Posterior vena cava (tissue), 2 donors: ENCODE measurements at regions not wholly inside any gene's neighbourhood (a gene's known extent, or its start where the extent isn't known, plus 50 kb on each side); places are given as distances from the start of the nearest gene placed in this dataset.
"Not testable (repeated sequence)": the region's sequence is repeated elsewhere in the genome, so short reads cannot be mapped to it uniquely, and the experiment has no call there.

Experiments used
- DNase-seq: peaks from one replicate; pipeline ENCODE4 v3.0.0-alpha.2; 2020; ENCODE audit warnings: low spot score
- intact Hi-C, 2 donors: fragments of 100-400 bp; cut with DNase I; formaldehyde crosslinking; loops; one replicate each; pipeline versions ENCODE4 v1.14.1 to v1.14.2; 2022 to 2023
- donor health status: DM: yes; HTN: yes; CAD: no.
- donor health status: DM: yes; HTN: yes; CAD: no.

DNA sequence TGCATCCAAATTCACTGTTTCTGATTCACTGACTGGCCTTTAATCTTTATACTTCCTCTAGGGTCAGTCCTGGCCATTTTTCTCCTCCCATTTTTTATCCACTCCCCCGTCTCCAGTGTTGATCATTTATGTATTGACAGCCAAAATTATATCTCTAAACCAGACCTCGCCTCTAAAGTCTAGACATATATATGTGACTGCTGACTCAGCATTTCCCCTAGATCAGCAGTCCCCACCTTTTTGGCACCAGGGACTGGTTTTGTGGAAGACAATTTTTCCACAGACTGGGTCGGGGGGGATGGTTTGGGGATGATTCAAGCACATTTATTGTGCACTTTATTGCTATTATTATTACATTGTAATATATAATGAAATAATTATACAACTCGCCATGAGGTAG lies 88.3 kb upstream of the DAAM1 start:
- intact Hi-C loops, result loop anchor here in 1 of 2 donors (5.0 kb wide), 1 partner anchor 948 kb away; the partner anchor contains the start of gene ARMH4
- no peak for DNase-seq

DNA sequence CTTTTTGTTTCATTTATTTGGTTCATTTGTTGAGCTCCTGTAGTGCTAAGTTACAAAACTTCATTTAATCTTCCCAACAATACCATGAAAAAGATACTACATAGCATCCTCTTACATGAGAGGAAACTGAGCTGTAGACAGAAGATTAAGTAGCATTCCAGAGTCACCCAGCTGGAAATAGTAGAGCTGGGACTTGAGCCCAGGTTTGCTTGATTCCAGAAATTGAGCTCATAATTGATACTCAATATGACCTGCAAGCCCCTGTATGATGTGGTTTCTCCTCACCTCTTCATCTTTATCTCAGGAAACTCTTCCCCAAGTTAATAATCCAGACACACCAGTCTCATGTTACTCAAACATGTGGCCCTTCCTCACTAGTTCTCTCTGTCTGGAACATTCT lies 87.0 kb upstream of the DAAM1 start:
- no peak for DNase-seq
- intact Hi-C loops, result loop anchor here in 1 of 2 donors (5.0 kb wide), 1 partner anchor 949 kb away; the partner anchor contains the start of gene ARMH4

DNA sequence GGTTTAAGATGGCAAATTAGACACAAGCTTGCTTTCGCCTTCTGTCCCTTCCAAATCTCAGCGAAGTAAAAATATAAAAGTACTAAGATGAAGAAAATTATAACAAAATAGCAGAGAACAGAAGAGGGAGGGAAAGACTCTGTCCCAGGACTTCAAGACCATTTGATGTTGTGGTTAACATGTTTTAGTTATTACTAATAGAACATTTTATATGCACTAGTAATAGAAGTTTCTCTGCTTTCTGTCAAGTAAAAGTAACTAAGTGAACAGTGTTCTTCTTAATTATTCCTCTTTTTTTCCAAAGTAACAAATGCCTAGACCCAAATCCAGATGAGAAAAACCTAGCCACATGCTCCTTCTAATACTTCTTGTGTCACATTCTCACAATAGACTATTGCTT lies 85.1 kb upstream of the DAAM1 start:
- intact Hi-C loops, result loop anchor here in 1 of 2 donors (5.0 kb wide), 1 partner anchor 951 kb away; the partner anchor contains the start of gene ARMH4
- no peak for DNase-seq

DNA sequence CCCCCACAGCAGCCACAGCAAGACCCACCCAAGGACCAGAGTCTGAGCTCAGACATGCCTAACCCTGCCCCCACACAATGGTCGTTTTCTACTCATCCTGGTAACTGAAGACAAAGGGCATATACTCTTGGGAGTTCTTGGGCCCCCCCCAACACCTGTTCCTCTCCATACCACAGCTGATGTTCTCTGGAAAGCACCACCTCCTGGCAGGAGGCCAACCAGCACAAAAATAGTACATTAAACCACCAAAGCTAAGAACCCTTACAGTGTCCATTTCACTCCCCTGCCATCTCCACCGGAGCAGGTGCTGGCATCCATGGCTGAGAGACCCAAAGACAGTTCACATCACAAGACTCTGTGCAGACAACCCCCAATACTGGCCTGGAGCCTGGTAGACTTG lies 80.6 kb upstream of the DAAM1 start:
- no peak for DNase-seq
- intact Hi-C loops, result no loop called here

DNA sequence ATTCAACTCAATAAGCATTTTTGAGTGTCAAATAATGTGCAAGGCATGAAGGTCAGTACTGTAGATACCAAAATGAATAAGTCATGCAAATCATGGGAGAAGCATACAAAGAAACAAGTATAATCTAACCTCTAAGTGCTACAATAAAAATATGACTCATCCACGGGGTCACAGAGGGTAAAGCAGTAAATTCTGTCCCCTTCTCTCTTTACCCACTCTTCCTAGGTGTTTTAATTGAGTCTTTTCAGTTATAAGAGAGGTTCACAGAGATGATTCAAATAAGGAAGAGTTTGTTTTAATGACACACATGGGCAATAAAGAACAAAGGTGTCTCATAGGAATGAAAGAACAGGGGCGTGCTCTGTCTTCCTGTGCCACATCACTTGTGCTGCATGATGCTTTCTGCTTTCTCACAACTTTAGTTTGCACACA lies 71.5 kb upstream of the DAAM1 start:
- DNase-seq, result no peak
- intact Hi-C loops, result no loop called here

DNA sequence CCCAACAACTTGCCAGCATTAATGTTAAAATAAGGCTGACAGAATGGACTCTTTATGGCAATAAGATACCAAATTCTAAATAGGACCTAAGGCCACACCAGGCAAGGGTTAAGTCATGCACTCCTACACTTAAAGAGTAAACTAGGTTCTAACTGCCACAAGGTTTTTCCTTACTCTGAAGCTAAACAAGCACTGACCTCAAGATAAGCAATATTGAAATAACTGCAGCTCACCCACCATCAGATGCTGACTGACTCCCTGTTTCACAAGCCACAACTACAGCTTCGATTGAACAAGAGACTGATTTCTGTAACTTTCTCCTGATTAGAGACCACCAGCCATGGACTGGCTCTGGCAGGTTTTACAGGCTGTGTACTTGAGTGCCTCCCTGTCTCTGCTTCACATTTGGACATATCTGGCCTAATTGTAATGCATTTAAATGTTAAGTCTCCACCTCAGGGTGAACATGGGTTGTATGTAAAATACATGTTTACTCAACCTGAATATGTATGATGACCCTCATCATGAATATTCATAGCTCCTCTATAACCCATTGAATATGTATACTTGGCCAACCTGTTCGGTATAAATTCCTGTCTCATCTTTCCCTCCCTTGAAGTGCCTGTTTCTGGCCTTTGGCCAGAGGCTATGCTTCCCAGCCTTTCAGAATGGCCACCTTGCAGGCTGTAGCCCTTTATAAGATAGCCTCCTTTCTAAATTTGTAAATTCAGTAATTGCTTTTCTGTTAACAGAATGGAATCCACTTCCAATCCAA lies 70.5 kb upstream of the DAAM1 start:
- intact Hi-C loops, result no loop called here
- DNase-seq, result no peak

DNA sequence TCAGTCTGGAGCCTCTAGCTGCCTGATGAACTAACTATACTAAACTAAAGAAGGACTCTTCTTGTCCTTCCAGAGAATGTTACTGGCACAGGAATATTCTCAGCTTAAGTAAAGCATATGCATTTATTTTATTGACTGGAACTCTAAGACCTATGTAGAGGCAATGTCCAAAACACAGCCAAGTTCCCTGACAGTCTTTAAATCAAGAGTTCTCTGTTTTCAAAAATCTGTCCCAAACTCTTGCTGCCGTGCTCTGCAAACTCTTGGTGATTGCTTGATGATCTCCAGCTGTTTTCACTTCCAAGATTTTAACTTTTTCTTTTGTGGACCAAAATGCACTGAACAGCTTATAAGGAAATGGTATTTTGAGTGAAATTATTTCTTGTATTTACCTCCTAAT lies 67.5 kb upstream of the DAAM1 start:
- intact Hi-C loops, result no loop called here
- DNase-seq, result no peak

DNA sequence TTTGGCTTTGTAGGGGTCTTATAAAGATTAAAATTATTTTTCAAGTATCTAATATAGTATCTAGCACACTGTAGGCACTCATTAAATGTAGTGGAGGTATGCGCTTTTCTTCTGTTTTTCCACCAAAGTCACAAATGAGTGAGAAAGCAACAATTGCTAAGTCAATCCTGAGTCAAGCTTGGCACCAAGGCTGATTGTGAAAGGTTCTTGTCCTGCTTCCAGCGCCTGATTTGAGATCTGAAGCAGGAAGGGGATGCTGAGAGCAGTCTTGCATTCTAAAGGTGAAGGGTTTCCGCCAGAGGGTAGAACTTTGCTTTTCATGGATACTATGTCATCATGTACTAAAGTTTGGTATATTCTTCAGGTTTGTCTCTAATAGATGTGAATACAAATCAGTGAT lies 64.9 kb upstream of the DAAM1 start:
- no peak for DNase-seq
- intact Hi-C loops, result no loop called here

DNA sequence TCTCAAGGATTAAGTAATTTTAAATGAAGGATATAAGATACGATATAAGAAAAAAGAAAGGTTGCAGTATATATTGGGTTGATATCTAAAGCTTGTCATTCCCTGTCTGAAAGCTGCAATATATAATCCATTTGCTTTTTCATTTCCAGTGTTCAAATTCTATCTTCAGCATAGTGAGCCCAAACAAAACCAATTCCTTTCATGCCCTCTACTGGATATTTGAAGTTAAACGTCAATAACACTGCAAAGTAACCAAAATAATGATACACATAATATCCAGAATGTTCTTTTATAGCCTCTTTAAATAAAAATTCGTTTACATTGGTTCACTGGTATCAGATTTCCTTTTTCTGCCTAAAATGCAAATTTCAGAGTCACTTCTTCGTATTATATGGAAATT lies 64.5 kb upstream of the DAAM1 start:
- no peak for DNase-seq
- intact Hi-C loops, result no loop called here

DNA sequence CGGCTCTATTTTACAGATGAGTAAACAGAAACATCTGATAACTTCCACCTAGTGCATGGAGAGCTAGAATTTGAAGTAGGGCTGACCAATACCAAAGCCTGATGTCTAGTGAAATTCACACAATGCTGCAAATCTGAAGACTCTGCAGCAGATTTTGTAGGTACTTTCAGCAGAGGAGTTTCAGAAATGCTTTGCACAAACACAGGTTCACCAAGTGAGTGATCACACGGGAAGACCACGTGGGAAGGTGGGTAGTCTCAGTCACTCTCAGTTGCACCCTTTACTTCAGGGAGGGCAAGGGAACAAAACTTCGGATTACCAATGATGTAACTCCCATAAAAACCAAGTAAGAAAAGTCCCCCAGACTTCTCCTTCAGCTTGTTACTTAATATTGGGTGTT lies 63.3 kb upstream of the DAAM1 start:
- no peak for DNase-seq
- intact Hi-C loops, result loop anchor here in 1 of 2 donors (5.0 kb wide), 1 partner anchor 322 kb away; no protein-coding TSS in a partner anchor

DNA sequence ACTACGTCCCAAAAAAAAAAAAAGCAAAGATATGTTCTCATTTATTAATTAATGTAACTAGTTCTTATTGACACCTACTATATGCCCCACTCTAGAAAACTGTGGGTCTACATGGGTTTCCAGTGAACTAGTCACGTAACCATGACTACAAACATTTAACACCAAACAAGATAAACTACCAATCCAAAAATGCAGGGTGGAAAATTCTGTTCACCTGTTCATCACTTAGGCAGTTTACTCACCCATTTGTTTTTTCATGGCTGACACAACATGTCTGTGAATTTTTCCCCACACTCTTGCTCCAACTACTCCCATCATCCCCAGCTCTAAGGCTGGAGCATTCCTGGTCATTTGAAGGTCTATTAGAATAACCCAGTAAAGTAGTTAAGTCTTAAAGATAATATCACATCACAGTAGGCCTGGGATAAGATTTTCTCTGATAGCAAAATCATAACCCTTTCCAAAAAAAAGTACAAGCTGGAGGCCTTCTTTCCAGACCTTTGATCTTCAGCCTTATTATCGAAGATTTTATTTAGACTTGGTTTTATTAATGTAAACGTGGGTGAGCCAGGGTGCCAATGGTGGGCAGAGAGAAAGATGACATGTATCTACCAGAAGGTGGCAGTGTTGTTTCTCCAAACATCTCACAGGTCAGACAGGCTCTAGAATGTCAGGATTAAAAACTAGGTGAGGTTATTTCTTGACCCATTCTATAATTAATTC lies 61.6 kb upstream of the DAAM1 start:
- intact Hi-C loops, result loop anchor here (2.0 to 5.0 kb wide), 2 partner anchors 318 to 320 kb away; no protein-coding TSS in a partner anchor
- DNase-seq, result no peak

DNA sequence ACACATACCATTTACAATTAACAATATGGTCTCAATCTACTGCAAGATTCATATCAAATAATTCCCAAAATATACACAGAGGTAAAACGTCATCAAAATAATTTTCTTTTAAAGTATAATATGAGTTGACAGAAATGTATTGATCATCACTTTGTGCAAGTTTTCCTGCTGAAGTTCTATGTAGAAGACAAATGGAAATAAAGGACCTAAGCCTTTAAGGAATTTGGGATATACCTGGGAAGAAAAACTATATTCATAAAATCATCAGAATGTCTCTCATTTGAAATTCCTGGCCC lies 61.1 kb upstream of the DAAM1 start:
- DNase-seq, result no peak
- intact Hi-C loops, result loop anchor here (2.0 to 5.0 kb wide), 2 partner anchors 317 to 320 kb away; no protein-coding TSS in a partner anchor

DNA sequence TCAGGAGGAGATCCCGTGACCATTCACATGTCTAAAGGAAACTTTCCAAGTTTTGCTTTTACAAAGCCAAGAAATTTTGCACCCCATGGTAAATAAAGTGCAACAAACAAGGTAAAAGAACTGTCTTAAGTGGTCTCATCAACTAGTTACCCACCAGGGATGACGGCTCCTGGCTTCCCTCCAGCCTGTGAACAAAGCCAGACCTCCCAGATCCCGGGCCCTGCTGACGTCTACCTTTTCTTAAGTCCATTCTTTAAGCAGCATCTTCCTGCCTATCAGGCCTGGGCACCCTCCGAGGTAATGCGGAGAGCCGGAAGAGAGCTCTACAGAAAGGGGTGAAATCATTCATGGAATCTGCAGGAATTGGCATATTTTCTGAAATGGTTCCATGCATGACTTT lies 58.0 kb upstream of the DAAM1 start:
- intact Hi-C loops, result no loop called here
- no peak for DNase-seq

DNA sequence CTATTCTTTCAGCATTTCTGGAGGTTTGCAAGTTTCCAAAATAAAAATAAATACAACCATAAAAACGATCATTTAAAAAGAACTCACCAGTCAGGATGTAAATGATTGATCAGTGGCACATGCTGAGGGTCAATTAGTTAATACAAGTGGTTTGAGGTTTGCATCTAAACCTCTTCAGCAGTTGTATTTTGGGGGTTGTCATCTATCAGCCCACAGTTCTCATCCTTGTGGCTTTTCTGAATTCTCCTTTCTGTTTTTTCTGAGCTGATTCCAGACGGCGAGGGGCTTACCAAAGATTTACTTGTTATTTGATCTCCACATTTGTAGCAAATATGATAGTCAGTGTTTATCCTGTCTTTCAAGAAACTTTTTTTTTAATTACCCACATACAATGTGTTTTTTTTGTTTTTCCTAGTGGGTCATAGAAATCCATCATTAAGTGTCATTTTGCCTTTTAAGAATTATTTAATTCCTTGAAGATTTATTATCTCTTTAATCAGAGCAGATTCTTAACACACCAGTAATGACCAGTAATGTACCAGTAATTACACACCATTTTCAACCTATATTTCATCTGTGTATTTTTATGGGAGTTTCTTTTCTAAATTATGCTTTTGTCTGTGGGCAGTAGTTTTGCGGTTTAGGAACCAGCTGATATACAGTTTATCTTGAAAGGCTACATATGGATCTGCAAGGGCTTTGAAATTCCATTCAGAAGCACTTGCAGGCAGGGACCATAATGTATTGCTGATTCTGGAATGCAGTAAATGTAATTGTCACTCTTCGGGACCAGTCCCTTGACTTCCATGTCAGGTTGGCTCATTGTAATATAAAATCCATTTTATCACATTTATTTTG lies 56.3 kb upstream of the DAAM1 start:
- DNase-seq, result no peak
- intact Hi-C loops, result no loop called here

DNA sequence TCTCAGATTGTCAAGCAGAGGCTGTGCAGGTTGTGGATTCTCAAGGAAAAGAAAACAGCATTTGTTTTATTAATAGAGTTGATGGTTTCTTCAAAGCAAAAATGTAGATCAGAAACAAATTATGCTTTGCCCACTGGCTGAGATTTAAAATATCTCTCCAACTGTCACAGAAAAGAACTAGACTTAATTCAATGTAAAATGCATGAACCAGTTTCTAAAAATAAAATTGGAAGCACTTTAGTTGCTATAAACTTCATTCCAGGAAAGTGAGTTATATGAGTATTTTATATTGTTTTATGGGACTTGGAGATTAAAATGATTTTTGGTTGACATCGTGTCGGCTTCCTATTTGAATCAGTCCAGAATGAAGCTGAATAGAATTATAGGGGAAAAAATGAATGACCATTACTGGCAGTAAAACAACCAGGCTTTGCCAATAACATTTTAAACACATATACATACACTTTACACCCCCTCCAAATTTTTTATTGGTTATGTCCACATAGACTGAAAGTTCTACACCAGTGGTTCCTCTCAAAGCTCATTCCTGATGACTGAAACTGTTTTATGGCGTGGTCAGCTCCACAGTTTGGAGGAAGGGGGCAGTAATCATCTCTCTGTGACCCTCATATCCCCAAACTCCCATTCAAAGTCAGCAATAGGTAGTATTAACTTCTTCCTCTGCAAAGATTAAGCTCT lies 55.5 kb upstream of the DAAM1 start:
- intact Hi-C loops, result no loop called here
- DNase-seq, result no peak

DNA sequence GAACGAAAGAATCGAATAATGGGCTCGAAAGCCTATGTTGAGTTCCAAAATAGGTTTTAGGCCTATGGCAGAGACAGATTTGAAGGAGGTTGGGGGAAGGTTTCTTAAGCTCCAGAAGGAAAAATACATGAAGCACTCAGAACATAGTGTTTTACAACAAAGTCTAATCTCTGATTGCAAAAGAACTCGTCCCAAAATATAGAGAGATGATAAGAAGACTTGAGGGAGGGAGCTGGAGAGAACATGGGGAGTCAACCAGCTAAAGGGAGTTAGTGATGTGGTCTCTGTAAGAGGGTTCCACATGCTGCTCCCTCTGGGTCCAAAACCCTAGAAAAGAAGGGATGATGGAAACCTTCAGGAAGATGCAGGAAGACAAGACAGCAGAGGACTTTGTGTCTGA lies 54.8 kb upstream of the DAAM1 start:
- intact Hi-C loops, result no loop called here

DNA sequence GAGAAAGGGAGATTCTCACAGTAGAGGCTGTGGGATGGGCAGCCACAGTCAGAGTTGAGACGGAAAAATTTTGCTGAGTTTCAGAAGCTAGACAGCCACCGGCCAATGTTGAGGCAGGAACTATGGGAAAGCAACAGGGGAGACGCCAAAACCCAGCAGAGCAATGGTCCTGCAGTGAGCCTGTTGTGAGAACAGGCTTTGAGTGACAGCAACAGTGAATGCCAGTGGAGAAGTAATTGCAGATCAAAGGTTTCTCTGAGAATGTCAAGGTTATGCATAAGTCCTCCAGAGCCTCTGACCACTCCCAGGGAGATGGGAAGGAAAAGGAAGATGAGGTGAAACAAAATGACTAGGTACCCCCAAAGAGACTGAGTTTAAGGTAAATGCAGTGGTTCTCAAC lies 54.2 kb upstream of the DAAM1 start:
- no peak for DNase-seq
- intact Hi-C loops, result no loop called here

More for the DNA sequence above, 54.8 kb upstream of the DAAM1 start:
- no peak for DNase-seq

DNA sequence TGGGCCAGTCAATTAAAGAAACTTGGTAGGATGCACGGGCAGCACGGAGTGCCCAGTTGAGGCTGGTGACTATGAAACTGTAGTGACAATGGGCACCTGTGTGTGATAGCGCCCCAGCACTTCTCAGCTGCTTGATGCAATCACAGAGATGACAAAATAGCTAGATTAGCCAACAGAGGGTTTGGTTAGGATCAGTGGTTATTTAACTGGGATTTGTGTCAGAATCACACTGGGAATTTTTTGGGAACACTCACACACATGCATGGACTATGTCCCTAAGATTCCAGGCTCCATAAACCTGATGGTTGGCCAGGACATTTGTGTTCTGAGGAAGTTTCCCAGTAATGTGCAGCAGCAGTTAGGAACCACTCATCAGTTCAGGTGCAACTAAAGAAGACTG lies 51.2 kb upstream of the DAAM1 start:
- DNase-seq, result no peak
- intact Hi-C loops, result no loop called here

DNA sequence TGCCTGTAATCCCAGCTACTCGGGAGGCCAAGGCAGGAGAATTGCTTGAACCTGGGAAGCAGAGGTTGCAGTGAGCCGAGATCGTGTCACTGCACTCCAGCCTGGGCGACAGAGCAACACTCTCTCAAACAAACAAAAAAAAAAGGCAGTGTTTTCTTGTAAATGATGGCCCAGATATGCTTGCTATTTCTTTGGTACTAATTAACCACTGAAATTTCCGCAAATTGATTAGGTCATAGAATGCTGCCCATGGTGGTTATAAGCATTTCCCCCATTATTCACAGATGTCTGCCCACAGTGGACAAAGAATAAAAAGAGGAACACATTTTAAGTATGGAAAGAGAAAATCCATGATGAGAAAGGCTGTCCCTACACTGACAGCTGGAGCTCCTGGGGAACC lies 49.9 kb upstream of the DAAM1 start:
- DNase-seq, intact Hi-C loops: not testable (repeated sequence)
